ENCODE measurements at regions not wholly inside any gene's neighbourhood (a gene's known extent, or its start where the extent isn't known, plus 50 kb on each side); places are given as distances from the start of the nearest gene placed in this dataset.

GRCh38 chr4:135316266-135316779 lies 1114.7 kb upstream of the PABPC4L start:
- DNase-seq: no peak

DNA sequence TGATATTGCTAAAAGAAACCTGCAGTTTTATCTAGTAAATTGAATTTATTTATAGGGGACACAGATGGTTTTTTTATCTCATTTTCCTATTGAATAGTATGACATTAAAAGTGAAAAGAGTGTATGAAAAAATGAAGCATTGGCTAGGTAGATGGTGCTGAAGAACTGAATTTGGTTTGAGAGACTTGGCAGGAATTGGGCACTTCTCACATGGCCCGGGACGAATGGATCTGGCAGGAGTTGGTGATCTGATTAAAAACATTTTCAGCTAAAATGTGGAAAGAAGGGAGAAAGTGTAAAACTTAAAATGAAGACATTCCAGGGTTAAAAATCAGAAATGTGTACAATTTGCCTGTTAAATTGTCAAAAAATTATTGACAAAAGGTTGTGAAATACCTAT lies 1088.5 kb upstream of the PABPC4L start:
- no peak for DNase-seq

DNA sequence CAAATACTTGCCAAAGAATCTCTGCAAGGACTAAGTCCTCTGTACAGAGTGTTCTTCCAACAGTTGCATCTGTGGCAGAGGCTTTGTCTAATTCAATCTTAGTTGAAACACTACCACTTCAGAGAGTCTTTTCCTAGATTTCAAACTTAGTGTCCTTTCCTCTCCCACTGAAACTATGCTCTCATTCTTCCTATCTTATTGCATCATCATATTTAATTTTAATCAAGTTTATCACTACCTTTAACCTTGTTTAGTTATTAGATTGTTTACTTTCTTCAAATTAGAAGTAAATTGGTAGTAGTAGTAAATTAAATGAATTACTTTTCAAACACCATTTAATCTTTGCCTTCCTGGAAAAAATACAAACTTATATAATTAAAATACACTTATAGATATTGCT lies 1082.3 kb upstream of the PABPC4L start:
- no peak for DNase-seq

DNA sequence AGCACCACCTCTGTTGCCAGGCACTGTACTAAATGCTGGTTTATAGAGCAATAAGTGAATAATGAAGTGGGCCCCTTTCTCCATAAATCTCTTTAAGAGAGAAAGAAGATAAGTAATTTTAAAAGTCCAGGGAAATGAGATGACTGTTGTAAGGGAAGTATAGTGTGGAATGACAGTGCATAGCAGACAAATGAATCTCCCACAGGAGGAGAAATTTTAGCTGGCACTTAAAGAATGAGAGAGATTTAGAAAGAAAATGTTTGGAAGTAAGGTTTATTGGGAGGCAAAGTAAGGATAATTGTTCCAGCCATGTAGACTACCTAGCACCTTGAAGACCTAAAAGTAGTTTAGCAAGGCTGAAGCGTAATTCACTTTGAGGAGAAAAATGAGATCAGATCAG lies 1081.1 kb upstream of the PABPC4L start:
- no peak for DNase-seq

- DNase-seq: no peak
Observed at GRCh38 chr4:135281230-135281629, 1079.6 kb upstream of the PABPC4L start.

- DNase-seq: no peak
Observed at GRCh38 chr4:135277980-135278315, 1076.4 kb upstream of the PABPC4L start.

DNA sequence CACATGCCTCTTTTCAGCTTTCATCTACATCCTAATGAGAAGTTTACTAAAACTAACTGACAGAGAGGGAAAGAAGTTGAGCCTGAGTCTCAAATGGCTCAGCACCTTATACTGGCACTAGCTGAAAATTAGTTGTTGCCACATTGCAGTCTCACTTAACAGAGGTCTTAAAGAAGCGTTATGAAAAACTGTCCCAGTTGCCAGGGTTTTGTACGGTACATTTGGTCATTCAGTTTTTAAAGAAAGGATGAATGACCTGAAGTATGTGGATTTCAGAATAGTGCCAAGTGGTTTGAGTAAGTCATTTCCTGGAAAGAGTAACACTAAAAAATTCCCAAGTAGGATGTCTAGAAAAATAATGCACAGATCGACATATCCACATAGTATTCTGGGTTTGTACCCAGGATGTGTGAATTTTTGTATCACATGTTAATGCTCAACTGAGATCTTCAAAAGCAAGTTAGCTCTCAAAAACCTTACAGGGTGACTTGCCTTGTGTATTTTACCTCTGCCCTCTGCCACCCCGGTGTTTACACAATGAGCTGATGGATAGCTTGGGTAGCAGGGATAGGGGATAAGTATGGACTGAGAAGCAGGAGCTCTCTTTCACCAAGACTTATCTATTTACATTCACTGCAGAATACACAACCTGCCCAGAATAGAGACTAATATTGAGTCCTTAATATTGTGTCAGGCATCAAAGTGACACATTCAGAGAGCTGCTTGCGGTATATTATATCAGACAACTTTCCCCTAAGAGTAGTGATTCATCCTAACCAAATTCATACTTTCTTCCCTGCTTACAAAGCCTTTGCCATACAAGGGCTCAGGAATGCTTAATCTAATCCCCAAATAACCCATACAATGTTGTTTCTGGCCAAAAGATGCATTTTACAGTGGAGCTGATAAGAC lies 1075.7 kb upstream of the PABPC4L start:
- no peak for DNase-seq

DNA sequence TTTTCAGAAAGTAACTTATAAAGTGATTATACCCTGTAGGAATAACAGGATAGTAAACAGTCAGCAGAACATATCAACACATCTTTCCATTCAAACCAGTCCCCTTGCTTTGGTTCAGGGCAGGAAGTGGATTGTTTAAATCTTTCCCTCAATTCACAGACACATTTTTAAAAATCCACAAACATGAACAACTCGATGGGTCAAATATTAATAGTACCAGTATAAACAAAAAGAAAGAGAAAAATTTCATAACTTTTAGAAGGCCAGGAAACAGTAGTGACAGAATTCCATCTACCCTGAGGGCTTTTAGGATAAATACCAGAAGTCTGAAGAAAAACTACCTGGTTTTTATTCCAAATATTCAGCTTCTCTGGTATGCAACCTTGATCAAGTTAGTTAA lies 1072.8 kb upstream of the PABPC4L start:
- DNase-seq: no peak

DNA sequence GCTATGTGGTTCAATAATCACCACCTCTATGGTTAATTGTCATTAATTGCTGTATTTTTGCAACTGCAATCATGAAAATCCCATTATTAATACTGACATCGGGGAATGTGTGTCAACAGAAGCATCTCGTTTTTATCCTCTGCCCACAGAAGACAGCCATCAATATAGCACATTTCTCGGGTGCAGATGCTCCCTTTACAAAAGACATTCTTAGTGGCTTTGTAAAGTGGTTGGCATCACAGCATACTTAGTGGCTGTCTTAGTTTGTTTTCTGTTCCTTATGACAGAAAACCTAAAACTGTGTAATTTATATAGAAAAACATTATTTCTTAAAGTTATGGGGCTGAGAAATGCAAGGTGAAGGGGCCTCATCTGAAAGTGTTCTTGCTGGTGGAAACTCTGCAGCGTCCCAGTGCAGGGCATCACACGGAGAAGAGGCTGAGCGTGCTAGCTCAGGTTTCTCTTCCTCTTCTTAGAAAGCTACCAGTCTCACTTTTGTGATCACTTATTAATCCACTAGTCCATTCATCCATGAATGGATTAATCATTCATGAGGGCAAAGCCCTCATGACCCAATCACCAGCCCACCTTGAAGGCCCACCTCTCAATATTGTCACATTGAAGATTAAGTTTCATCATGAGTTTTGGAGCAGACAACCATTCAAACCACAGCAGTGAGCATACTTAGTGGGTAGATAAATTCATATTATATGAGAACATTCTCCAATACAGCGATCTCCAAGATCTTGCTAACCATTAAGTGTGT lies 1067.7 kb upstream of the PABPC4L start:
- no peak for DNase-seq

GRCh38 chr4:135268369-135268768 lies 1066.8 kb upstream of the PABPC4L start:
- no peak for DNase-seq

GRCh38 chr4:135267148-135267865 lies 1065.7 kb upstream of the PABPC4L start:
- no peak for DNase-seq

GRCh38 chr4:135256111-135256510 lies 1054.5 kb upstream of the PABPC4L start:
- DNase-seq: no peak

DNA sequence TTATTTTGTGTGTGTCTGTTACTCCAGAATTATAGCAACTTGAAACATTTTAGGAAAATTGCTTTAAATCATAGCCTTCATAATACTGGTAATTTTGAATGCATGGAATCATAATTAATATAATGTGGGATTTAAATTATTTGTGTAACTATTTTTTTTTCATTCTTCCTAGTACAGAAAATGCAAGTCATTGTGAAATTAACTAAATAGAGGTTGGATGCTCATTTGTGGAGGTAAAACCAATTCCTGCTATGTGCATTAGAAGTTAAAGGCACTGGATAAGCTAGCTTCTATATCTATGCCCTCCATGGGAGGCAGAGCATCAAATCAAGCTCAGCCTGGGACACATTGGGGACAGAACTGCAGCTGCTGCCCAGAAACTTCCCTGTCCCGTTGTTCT lies 1048.5 kb upstream of the PABPC4L start:
- DNase-seq: no peak

DNA sequence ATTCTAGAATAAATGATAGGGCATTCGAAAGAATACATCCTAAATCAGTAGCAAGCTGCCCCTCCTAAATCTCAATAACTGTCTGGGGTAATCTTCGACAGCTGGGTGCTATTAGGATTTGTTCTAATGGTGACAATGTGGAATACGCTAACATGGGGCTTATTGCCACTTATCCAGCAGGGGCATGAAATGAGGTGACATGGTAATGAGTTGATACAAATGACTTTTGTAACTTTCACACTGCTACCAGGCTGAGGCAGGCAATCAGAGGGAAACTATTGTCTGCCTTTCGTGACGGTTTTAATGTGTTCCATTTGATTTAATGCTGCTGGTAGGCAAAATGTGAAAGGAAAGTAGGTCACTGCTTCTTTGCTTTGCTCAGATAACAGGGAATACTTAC lies 1047.4 kb upstream of the PABPC4L start:
- DNase-seq: no peak

- DNase-seq: no peak
Observed at GRCh38 chr4:135244696-135245095, 1043.1 kb upstream of the PABPC4L start.

GRCh38 chr4:135244056-135244455 lies 1042.5 kb upstream of the PABPC4L start:
- DNase-seq: no peak

- no peak for DNase-seq
Observed at GRCh38 chr4:135240796-135241195, 1039.2 kb upstream of the PABPC4L start.

DNA sequence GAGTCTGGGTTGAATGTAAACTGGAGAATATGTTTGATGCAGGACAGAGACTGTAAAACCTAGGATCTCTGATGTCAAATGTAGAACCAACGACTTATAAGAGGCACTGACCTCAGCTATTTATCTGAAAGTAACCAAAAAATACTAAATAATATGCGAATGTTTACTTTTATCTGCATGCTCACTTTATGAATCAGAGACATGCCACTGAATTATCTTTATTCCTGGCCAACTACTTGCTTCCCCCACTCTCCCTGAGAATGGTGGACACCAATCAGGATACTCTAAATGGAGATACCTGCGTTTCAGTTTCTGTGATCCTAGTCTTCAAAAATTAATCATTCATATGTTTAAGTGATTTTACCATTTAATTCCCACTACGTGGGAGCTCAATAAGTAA lies 1038.4 kb upstream of the PABPC4L start:
- no peak for DNase-seq

DNA sequence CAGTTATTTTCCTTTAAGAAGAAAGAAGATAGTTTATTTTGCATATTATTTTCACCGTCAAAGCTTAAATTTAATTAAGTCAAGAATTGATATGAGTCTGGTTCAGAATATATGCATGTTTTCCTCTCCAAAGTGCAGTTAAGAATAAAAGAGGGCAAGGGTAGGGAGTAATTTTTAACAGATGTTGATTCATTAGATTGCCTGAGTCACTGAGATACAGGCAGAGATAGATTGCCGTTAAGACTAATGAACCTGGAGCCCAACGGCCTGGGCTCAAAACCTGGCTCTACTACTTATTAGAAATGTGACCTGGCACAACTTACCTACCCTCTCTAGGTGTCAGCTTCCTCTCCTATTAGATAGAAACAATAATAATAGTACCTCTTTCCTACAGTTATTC lies 1037.4 kb upstream of the PABPC4L start:
- no peak for DNase-seq

DNA sequence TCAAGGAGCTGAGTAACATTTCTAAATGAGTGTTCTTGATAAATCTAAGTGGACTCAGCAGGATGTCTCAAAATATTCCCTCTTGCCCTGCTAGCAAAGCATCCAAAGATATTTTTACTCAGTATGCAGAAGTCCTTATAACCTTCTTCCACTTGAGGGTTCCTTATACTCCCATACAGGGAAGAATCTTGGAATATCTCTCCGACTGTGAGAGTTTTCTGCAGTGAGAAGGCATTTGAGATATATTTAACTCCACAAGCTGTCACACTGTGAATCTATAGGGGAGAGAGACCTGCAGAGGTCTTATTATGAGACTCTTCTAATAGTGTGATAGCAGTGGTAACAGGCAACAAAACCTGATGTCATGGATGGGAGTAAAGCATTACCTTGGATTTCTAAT lies 1034.5 kb upstream of the PABPC4L start:
- DNase-seq: no peak

DNA sequence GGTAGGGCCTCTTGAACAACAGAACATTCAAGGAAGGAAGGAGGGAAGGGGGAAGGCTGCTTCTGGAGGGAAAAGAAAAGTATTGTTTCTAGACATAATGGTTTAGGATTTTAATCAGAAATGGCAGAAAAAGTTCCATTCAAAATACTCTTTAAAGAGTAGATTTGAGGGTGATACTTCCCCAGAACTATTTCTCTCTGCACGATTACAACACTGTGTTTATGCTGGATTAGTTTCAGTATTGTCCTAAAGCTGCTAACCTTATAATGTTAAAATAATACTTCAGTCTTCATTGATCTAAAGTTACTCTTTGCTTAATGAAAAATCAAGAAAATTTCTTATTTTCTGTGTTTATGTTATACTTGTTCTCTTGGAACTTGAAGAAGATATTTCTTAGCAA lies 1026.3 kb upstream of the PABPC4L start:
- DNase-seq: no peak

DNA sequence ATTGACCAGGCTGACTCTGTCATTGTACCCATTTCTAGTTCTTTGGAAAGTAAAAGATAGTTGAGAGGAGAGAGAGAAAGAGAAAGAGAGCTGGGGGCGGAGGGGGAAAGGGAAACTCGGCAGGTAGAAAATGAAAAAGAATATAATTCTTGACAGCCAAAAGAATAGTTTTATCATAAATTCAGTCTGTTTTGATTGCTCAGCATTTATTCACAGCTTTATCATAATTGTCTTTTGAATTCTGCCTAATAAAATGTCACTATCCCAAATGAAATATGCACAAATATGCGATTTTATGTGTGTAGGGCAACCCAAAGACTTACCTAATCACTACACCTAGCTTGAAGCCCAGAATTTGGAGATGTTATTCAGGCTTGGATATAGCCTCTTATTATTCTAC lies 1024.0 kb upstream of the PABPC4L start:
- no peak for DNase-seq

GRCh38 chr4:135210341-135210740 lies 1008.8 kb upstream of the PABPC4L start:
- no peak for DNase-seq
